Kidney (tissue), 13 donors: ENCODE measurements at regions not wholly inside any gene's neighbourhood (a gene's known extent, or its start where the extent isn't known, plus 50 kb on each side); places are given as distances from the start of the nearest gene placed in this dataset.

Source experiments
- DNase-seq, 5 donors: peaks; one replicate each; pipeline ENCODE4 v3.0.0-alpha.2; 2013 to 2020
- FAIRE-seq: peaks from 2 replicates; lab custom pipeline; 2012; peaks lifted over from hg19 to GRCh38; lab: Jason Lieb, UNC
- H3K27ac ChIP-seq, 2 donors: one replicate each; pipeline ENCODE4 v1.7.0; 2013; ENCODE audit warnings: low read depth in 2 of 2, low read length in 2 of 2, inconsistent platforms in 1 of 2
- H3K27me3 ChIP-seq: one replicate; pipeline ENCODE4 v1.7.1; 2013; ENCODE audit warnings: low read length, inconsistent platforms; ENCODE audit not compliant: control insufficient read depth, insufficient read depth
- H3K36me3 ChIP-seq, 3 donors: one replicate each; pipeline versions ENCODE4 v1.7.0 to v1.7.1; 2013; ENCODE audit warnings: low read length in 3 of 3, control low read depth in 1 of 3, inconsistent platforms in 1 of 3; ENCODE audit not compliant: insufficient read depth in 3 of 3, control insufficient read depth in 2 of 3
- H3K4me1 ChIP-seq, 3 donors: one replicate each; pipeline versions ENCODE4 v1.7.0 to v1.7.1; 2013; ENCODE audit warnings: low read length in 3 of 3, inconsistent platforms in 1 of 3, low read depth in 1 of 3; ENCODE audit not compliant: control insufficient read depth in 2 of 3, insufficient read depth in 2 of 3
- H3K4me3 ChIP-seq, 3 donors: one replicate each; pipeline versions ENCODE4 v1.7.0 to v1.8.1; 2013; ENCODE audit warnings: low read length in 3 of 3, control low read depth in 1 of 3, inconsistent platforms in 1 of 3
- H3K9ac ChIP-seq, 3 donors: one replicate each; pipeline versions ENCODE4 v1.7.0 to v1.7.1; 2013; ENCODE audit warnings: low read length in 3 of 3, control low read depth in 1 of 3, inconsistent platforms in 1 of 3
- H3K9me3 ChIP-seq, 3 donors: one replicate each; pipeline versions ENCODE4 v1.7.0 to v1.7.1; 2013; ENCODE audit warnings: low read length in 3 of 3, control low read depth in 1 of 3, inconsistent platforms in 1 of 3; ENCODE audit not compliant: control insufficient read depth in 2 of 3, insufficient read depth in 1 of 3
- CTCF ChIP-seq: IDR thresholded peaks from 3 replicates; pipeline ENCODE4 v1.5.1; 2012; ENCODE audit warnings: mild to moderate bottlenecking, moderate library complexity, borderline replicate concordance; ENCODE audit not compliant: insufficient read depth; ENCODE audit errors: extremely low read depth
- intact Hi-C: fragments of 100-400 bp; cut with DNase I; formaldehyde crosslinking; loops from one replicate; pipeline ENCODE4 v1.11.1; 2022
- donor health status: control.
- donor health status: control.
- donor health status: control.
- donor health status: control.
- donor health status: control.
- donor health status: DM: yes; HTN: yes; CAD: no.
- donor health status: Normal renal cell carcinoma (clear cell type).

DNA sequence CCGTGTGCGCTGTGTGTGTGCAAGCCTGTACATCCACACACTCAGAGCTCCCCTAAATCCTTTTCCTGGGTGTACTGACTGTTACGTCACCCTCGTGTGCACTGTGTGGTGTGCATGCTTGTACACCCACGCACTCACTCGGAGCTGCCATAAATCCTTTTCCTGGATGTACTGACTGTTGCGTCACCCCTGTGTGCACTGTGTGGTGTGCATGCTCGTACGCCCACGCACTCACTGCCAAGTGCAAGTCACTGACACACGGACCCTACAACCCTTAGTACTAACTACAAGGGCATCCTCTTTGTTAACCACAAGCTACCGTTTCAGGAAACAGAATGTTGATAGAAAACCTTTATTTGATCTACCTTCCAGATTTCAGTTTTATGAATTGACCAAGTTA is 983.4 kb downstream of the EFNB2 start:
- DNase-seq (no peak), FAIRE-seq (no peak)
- Histone ChIP-seq H3K27me3 (no peaks in the 10 kb centered on the region), H3K4me3 (no peak overlapping the region), H3K36me3 (no peaks in the 10 kb centered on the region), H3K27ac (no peak overlapping the region), H3K9me3 (no peaks in the 10 kb centered on the region), H3K4me1 (no peaks in the 10 kb centered on the region), H3K9ac (no peak overlapping the region)
- intact Hi-C loops, result no loop called here
- no peak for TF ChIP-seq CTCF

GRCh38 chr13:105547851-105548250 is 987.6 kb downstream of the EFNB2 start:
- no peak overlapping the region for H3K27ac ChIP-seq
- FAIRE-seq (no peak), DNase-seq (no peak)
- no peaks in the 10 kb centered on the region for H3K4me1 ChIP-seq
- no peak overlapping the region for H3K4me3 ChIP-seq
- intact Hi-C loops, result no loop called here
- no peak for TF ChIP-seq CTCF
- H3K27me3 ChIP-seq, result no peaks in the 10 kb centered on the region
- no peaks in the 10 kb centered on the region for H3K36me3 ChIP-seq
- H3K9me3 ChIP-seq, result no peaks in the 10 kb centered on the region
- H3K9ac ChIP-seq, result no peak overlapping the region

DNA sequence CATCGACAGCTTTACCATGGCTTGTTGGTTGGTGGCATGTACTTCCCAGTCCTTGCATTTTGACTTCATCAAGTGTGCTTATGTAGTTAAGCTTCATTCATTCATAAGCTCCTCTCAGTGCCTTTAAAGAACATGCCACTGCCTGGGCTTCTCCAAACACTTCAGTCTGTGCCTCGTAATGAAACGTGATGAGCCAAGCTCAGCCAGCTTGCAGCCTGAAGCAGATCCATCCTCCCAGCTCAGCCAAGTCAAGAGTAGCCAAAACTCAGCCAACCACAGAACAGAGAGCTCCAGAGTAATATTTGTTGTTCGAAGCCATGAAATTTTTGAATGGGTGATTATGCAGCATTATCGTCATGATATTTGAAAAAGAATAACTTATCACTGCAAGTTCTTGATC is 989.7 kb downstream of the EFNB2 start:
- no peaks in the 10 kb centered on the region for H3K27me3 ChIP-seq
- no peak overlapping the region for H3K4me3 ChIP-seq
- H3K36me3 ChIP-seq, result no peaks in the 10 kb centered on the region
- no peaks in the 10 kb centered on the region for H3K4me1 ChIP-seq
- intact Hi-C loops, result no loop called here
- no peaks in the 10 kb centered on the region for H3K9me3 ChIP-seq
- no peak overlapping the region for H3K27ac ChIP-seq
- no peak overlapping the region for H3K9ac ChIP-seq
- DNase-seq, result no peak
- TF ChIP-seq CTCF, result no peak
- no peak for FAIRE-seq

DNA sequence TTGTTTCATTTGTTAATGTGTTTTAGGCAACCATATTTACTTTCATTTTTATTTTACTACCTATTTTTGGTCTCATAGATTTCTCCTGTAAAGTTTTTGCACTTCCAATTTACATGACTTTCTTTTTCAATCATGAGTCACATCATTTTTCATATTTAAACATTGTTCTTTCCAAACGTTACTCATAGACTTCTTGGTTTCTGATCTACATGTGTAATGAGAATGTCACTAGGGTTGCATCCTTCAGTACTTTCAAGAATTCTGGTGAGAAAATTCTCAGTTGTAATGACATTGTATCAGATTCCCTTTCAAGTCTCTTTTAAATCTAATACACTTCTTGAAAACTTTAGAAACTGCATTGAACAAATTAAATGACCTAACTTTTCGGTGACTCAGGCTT is 991.7 kb downstream of the EFNB2 start:
- Histone ChIP-seq H3K27me3 (no peaks in the 10 kb centered on the region), H3K9ac (no peak overlapping the region), H3K9me3 (no peaks in the 10 kb centered on the region), H3K36me3 (no peaks in the 10 kb centered on the region), H3K4me1 (no peaks in the 10 kb centered on the region), H3K27ac (no peak overlapping the region), H3K4me3 (no peak overlapping the region)
- intact Hi-C loops, result no loop called here
- FAIRE-seq, result no peak
- DNase-seq, result no peak
- TF ChIP-seq CTCF, result no peak
